Astrocyte (in vitro differentiated cells and primary cell): ENCODE measurements at regions not wholly inside any gene's neighbourhood (a gene's known extent, or its start where the extent isn't known, plus 50 kb on each side); places are given as distances from the start of the nearest gene placed in this dataset.
"Not testable (repeated sequence)": the region's sequence is repeated elsewhere in the genome, so short reads cannot be mapped to it uniquely, and the experiment has no call there.

Experiments
- DNase-seq: peaks from one replicate; pipeline ENCODE4 v3.0.0-alpha.2; 2010; ENCODE audit warnings: low read depth
- FAIRE-seq: peaks from 2 replicates; lab custom pipeline; 2011; peaks lifted over from hg19 to GRCh38; lab: Jason Lieb, UNC
- H2AFZ ChIP-seq: 2 replicates; pipeline ENCODE4 v1.6.0; 2012; ENCODE audit warnings: low read depth, low read length, inconsistent platforms
- H3K27ac ChIP-seq: 2 replicates; pipeline ENCODE4 v1.5.1; 2011; ENCODE audit warnings: low read depth, low read length, inconsistent platforms
- H3K27me3 ChIP-seq: 2 replicates; pipeline ENCODE4 v1.6.0; 2011; ENCODE audit warnings: low read length, inconsistent platforms; ENCODE audit not compliant: insufficient read depth
- H3K36me3 ChIP-seq: 2 replicates; pipeline ENCODE4 v1.5.1; 2011; ENCODE audit warnings: low read length, inconsistent platforms; ENCODE audit not compliant: insufficient read depth
- H3K4me1 ChIP-seq: 2 replicates; pipeline ENCODE4 v1.5.1; 2011; ENCODE audit warnings: low read length, inconsistent platforms; ENCODE audit not compliant: insufficient read depth
- H3K4me2 ChIP-seq: 2 replicates; pipeline ENCODE4 v1.6.0; 2012; ENCODE audit warnings: low read length, inconsistent platforms
- H3K4me3 ChIP-seq: 2 replicates; pipeline ENCODE4 v1.5.1; 2011; ENCODE audit warnings: low read depth, mild to moderate bottlenecking, low read length, inconsistent platforms; ENCODE audit not compliant: insufficient read depth
- H3K79me2 ChIP-seq: 2 replicates; pipeline ENCODE4 v1.6.0; 2012; ENCODE audit warnings: mild to moderate bottlenecking, low read length, inconsistent platforms; ENCODE audit not compliant: insufficient read depth
- H3K9ac ChIP-seq: 2 replicates; pipeline ENCODE4 v1.6.0; 2012; ENCODE audit warnings: mild to moderate bottlenecking, low read length, inconsistent platforms
- H3K9me3 ChIP-seq: 2 replicates; pipeline ENCODE4 v1.5.1; 2012; ENCODE audit warnings: low read depth, mild to moderate bottlenecking, low read length, inconsistent platforms; ENCODE audit not compliant: insufficient read depth
- H4K20me1 ChIP-seq: 2 replicates; pipeline ENCODE4 v1.6.0; 2012; ENCODE audit warnings: low read length, inconsistent platforms; ENCODE audit not compliant: insufficient read depth
- H3K27ac Mint-ChIP-seq: one replicate; pipeline ENCODE4 v1.8.0; 2021; ENCODE audit warnings: mild to moderate bottlenecking, mixed read lengths; ENCODE audit not compliant: unreplicated experiment
- H3K27me3 Mint-ChIP-seq: one replicate; pipeline ENCODE4 v1.8.0; 2021; ENCODE audit warnings: low read depth, mixed read lengths; ENCODE audit not compliant: unreplicated experiment
- H3K36me3 Mint-ChIP-seq: one replicate; pipeline ENCODE4 v1.8.0; 2021; ENCODE audit warnings: low read depth, mixed read lengths; ENCODE audit not compliant: unreplicated experiment
- H3K4me1 Mint-ChIP-seq: one replicate; pipeline ENCODE4 v1.8.0; 2021; ENCODE audit warnings: low read depth, mixed read lengths; ENCODE audit not compliant: unreplicated experiment
- H3K4me3 Mint-ChIP-seq: one replicate; pipeline ENCODE4 v1.8.0; 2021; ENCODE audit warnings: mild to moderate bottlenecking, moderate library complexity, mixed read lengths; ENCODE audit not compliant: unreplicated experiment
- H3K9me3 Mint-ChIP-seq: one replicate; pipeline ENCODE4 v1.8.0; 2021; ENCODE audit warnings: mild to moderate bottlenecking, mixed read lengths; ENCODE audit not compliant: unreplicated experiment
- EZH2 ChIP-seq: IDR thresholded peaks from 2 replicates; pipeline ENCODE4 v1.6.1; 2012; ENCODE audit warnings: mild to moderate bottlenecking, low read length, inconsistent platforms; ENCODE audit not compliant: insufficient read depth
- TF ChIP-seq, protein P1 (sequence below): IDR thresholded peaks from 2 replicates; pipeline ENCODE4 v1.5.1; 2011; ENCODE audit warnings: low read depth, mild to moderate bottlenecking, inconsistent platforms, low read length, moderate library complexity; ENCODE audit not compliant: insufficient read depth

DNA sequence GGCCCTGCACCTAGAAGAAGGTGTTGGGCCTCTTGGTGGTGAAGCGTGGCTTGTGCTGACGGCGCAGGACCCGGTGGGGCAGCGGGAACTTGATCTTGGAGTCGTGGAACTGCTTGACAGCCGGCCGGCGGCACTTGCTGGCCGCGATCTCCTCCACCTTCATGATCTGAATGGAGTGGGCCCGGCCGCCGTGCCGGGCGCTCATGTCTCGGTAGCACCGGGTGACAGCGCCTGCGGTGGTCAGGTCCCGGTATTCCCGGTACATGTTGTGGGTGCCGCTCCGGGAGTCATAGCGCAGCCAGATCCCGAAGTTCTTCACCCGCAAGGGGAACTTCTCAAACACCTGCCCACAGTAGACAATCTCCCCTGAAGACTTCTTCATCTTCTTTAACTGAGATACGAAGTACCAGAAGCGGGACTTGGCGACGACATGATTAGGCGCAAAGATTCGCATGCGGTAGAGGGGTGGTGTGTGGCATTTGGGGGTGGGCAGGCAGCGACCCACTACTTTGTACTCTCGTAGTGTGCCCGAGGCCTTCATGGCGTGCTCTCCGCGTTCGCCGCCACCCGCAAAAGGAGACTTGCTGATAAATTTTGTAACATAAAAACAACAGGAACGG lies 92.1 kb upstream of the MSH6 start:
- not testable (repeated sequence) for FAIRE-seq, H3K36me3 Mint-ChIP-seq, H3K9ac ChIP-seq, H3K4me2 ChIP-seq, H3K4me3 Mint-ChIP-seq, H3K4me1 ChIP-seq, H4K20me1 ChIP-seq, H3K9me3 Mint-ChIP-seq, H3K27ac Mint-ChIP-seq, H3K27me3 ChIP-seq, H3K27me3 Mint-ChIP-seq, H3K79me2 ChIP-seq, H3K36me3 ChIP-seq, DNase-seq, H2AFZ ChIP-seq, H3K4me3 ChIP-seq, H3K9me3 ChIP-seq, H3K27ac ChIP-seq
- H3K4me1 Mint-ChIP-seq = peaks cover 13% of the 10 kb centered on the region

DNA sequence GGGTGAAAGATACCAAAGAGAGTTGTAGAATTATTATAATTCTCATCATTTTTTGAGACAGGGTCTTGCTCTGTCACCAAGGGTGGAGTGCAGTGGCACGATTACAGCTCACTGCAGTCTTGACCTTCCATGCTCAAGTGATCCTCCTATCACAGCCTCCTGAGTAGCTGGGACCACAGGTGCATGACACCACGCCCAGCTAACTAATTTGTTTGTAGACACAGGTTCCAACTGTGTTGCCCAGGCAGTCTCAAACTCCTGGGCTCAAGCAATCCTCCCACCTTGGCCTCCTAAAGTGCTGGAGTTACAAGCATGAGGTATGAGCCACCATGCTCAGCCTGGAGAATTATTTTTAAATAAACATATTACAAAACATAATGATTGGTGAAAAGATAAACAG lies 92.8 kb upstream of the MSH6 start:
- Mint-ChIP-seq H3K36me3 (no peaks in the 10 kb centered on the region), H3K9me3 (no peaks in the 10 kb centered on the region), H3K27me3 (no peaks in the 10 kb centered on the region), H3K27ac (no peak overlapping the region), H3K4me3 (no peak overlapping the region), H3K4me1 (peaks cover 13% of the 10 kb centered on the region)
- no peak for DNase-seq
- Histone ChIP-seq H4K20me1 (no peaks in the 10 kb centered on the region), H3K36me3 (no peaks in the 10 kb centered on the region), H3K79me2 (no peaks in the 10 kb centered on the region), H3K4me2 (no peak overlapping the region), H3K27ac (no peak overlapping the region), H3K9me3 (peaks cover 3% of the 10 kb centered on the region), H2AFZ (no peak overlapping the region), H3K27me3 (no peaks in the 10 kb centered on the region), H3K4me1 (peaks cover 9% of the 10 kb centered on the region), H3K4me3 (no peak overlapping the region), H3K9ac (no peak overlapping the region)
- no peak for TF ChIP-seq EZH2
- TF ChIP-seq, protein P1, sequence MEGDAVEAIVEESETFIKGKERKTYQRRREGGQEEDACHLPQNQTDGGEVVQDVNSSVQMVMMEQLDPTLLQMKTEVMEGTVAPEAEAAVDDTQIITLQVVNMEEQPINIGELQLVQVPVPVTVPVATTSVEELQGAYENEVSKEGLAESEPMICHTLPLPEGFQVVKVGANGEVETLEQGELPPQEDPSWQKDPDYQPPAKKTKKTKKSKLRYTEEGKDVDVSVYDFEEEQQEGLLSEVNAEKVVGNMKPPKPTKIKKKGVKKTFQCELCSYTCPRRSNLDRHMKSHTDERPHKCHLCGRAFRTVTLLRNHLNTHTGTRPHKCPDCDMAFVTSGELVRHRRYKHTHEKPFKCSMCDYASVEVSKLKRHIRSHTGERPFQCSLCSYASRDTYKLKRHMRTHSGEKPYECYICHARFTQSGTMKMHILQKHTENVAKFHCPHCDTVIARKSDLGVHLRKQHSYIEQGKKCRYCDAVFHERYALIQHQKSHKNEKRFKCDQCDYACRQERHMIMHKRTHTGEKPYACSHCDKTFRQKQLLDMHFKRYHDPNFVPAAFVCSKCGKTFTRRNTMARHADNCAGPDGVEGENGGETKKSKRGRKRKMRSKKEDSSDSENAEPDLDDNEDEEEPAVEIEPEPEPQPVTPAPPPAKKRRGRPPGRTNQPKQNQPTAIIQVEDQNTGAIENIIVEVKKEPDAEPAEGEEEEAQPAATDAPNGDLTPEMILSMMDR = no peak
- FAIRE-seq = no peak

DNA sequence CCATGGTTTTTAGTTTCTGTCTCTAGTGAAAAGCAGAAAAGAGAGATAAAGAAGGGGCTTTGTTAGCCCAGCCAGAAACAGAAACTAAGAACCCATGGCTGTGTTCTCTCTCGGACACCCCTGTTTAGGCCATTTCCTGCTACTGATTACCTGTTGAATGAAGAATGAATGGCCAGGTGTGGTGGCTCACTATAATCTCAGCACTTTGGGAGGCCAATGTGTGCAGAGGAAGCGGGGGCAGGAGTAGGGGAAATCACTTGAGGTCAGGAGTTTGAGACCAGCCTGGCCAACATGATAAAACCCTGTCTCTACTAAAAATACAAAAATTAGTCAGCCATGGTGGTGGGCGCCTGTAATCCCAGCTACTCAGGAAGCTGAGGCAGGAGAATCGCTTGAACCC lies 93.8 kb upstream of the MSH6 start:
- Mint-ChIP-seq H3K27ac (peak overlapping the region; percentile 42), H3K4me1 (peaks cover 13% of the 10 kb centered on the region)
- H3K9me3 Mint-ChIP-seq, H3K27me3 ChIP-seq, H3K9ac ChIP-seq, H4K20me1 ChIP-seq, H3K36me3 ChIP-seq, H3K4me2 ChIP-seq, H3K27me3 Mint-ChIP-seq, H3K27ac ChIP-seq, H3K36me3 Mint-ChIP-seq, H2AFZ ChIP-seq, H3K4me3 Mint-ChIP-seq, H3K79me2 ChIP-seq, DNase-seq, FAIRE-seq, H3K4me3 ChIP-seq, H3K9me3 ChIP-seq, H3K4me1 ChIP-seq: not testable (repeated sequence)
